Breast epithelium (tissue), 3 donors: ENCODE measurements at regions not wholly inside any gene's neighbourhood (a gene's known extent, or its start where the extent isn't known, plus 50 kb on each side); places are given as distances from the start of the nearest gene placed in this dataset.

ENCODE experiments used
- CTCF ChIP-seq, 3 donors: fragments of 450-650 bp; IDR thresholded peaks; one replicate each; pipeline ENCODE4 v1.5.1; 2016 to 2017; ENCODE audit warnings: antibody characterized with exemption in 3 of 3, mild to moderate bottlenecking in 3 of 3, moderate library complexity in 3 of 3
- POLR2A ChIP-seq: fragments of 450-650 bp; IDR thresholded peaks from one replicate; pipeline ENCODE4 v1.6.1; 2016; ENCODE audit warnings: antibody characterized with exemption, mild to moderate bottlenecking, moderate library complexity
- POLR2AphosphoS5 ChIP-seq, 3 donors: sonication (generic); formaldehyde crosslinking; IDR thresholded peaks; one replicate each; pipeline ENCODE4 v1.6.1; 2017; ENCODE audit warnings: antibody characterized with exemption in 3 of 3

- TF ChIP-seq CTCF (IDR thresholded peaks at IDR 0.05) (no peak), POLR2A (no peak), POLR2AphosphoS5 (IDR thresholded peaks at IDR 0.05) (no peak)
These were observed 74.9 kb upstream of the GAS1 start for GRCh38 chr9:87022178-87022577.
